IPS DF 4.7 (cell line): ENCODE measurements at regions not wholly inside any gene's neighbourhood (a gene's known extent, or its start where the extent isn't known, plus 50 kb on each side); places are given as distances from the start of the nearest gene placed in this dataset.

Source experiments
- DNase-seq: peaks from one replicate; pipeline ENCODE4 v3.0.0-alpha.2; 2013; ENCODE audit warnings: low spot score; ENCODE audit errors: extremely low read depth

- no peak for DNase-seq
Measured at GRCh38 chr19:20250121-20250520, 83.1 kb downstream of the ZNF486 start.
